HG02588 (cell line): ENCODE measurements at regions not wholly inside any gene's neighbourhood (a gene's known extent, or its start where the extent isn't known, plus 50 kb on each side); places are given as distances from the start of the nearest gene placed in this dataset.

Experiments
- ATAC-seq: cut with Tn5 transposase; IDR thresholded peaks from one replicate; pipeline ENCODE4 v1.9.1; 2021; ENCODE audit warnings: mild to moderate bottlenecking, moderate library complexity; ENCODE audit not compliant: unreplicated experiment

GRCh38 chr9:75609401-75609800 lies 281.1 kb upstream of the PCSK5 start:
- ATAC-seq = no peak

GRCh38 chr9:75610246-75610645 lies 280.2 kb upstream of the PCSK5 start:
- ATAC-seq = no peak

- no peak for ATAC-seq
Measured at GRCh38 chr9:75612205-75612604, 278.3 kb upstream of the PCSK5 start.

- no peak for ATAC-seq
Measured at GRCh38 chr9:75612754-75613153, 277.7 kb upstream of the PCSK5 start.

DNA sequence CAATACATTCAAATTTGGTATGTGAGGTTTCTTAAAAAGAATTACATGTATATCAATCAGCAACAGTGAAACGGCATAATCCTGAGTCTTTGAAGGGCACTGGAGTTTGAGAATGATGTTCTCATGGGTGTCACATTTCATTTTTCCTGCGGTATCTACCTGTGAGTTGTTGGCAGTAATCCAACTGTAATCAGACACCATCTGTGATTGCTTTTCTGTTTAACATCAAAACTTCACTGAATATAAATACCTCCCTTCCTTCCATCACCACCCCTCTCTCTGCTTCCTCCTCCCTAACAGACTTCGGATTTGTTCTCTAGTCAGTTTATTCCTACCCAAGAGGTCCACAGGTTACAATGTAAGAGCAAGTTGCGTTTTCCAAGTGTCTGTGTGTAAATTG lies 275.2 kb upstream of the PCSK5 start:
- ATAC-seq = no peak

GRCh38 chr9:75616052-75616451 lies 274.4 kb upstream of the PCSK5 start:
- no peak for ATAC-seq

DNA sequence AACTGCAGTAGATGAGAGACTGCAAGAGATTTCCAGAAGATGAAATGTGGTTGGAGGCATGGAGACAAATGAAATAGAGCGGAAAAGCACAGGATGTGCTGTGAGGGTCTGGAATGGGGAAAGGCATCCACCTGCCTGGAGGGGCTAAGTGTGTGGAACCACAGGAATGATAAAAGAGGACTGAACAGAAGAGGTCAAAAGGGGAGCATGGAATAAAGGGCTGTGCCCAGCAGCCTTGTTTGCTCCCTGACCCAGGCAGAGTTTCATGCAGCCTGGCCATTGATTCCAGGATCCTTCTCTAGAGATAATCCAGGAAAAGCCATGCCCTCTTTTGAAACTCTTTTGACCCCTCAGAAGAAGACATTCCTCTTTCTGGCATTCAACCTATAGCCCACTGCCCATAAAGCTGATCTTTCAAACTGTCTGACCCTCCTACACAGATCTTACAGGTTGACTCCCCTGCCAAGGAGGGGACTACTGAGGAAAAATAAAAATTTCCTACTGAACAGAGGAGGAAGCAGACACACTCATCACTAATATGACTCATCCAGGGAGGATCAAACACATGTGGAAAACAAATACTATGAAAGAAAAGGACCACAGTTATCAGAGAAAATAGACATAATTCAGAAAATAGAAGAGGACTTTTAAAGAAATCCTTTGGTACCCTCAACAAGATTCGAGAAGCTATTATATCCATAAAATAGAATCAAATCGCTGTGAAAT lies 273.5 kb upstream of the PCSK5 start:
- no peak for ATAC-seq

DNA sequence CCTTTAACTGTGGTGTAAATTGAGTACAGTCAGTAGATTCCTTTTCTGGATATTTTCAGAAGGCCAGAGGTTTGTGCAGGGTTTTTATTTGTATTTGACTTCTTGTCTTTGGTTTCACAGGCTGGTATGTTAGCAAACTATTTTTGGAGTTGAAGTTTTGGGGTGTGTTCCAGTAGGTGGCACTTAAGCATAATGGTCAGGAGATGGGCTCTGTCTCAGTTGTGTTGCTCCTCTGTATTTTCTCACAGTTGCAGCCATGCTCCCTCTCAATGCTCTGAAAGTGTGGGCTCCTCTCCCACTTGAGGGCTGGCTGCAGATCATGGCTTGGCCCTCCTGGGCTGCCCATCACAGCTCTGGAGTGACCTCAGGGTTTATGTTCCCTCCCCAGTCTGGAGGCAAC lies 267.0 kb upstream of the PCSK5 start:
- no peak for ATAC-seq

DNA sequence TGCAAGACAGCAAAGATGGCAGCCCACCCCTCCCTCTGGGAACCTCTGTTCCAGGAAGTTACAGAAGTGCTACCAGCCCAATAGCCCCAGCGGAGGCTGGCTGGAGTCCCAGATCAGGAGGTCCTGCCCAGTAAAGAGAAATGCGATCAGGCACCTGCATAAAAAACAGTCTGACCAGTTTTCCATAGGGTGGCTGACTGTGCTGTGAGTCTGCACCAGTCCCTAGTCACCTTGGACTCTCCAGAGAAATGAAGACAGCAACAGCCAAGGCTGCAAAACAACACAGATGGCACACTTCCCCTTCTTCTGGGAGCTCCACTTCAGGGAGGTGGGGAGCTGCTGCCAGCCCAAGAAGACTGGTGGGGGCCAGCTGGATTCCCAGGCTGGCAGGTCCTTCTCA lies 265.5 kb upstream of the PCSK5 start:
- ATAC-seq = no peak

DNA sequence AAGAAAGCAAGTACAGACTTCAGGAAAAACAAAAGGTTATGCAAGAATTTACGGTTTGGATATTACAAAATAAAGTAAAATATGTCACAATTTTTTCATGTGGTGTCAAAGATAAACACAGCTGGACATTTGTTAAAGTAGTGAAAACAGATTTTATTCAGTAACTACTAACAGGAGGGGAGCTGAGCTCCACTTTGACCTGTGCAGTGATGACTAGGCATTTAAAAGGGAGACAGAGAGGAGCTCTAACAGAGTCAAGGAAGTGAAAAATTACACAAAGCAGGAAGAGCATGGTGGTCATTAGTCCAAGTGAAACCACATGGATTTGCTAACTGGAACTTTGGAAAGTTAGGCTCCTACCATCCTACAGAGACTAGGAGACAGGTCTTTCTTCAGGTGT lies 263.6 kb upstream of the PCSK5 start:
- no peak for ATAC-seq

DNA sequence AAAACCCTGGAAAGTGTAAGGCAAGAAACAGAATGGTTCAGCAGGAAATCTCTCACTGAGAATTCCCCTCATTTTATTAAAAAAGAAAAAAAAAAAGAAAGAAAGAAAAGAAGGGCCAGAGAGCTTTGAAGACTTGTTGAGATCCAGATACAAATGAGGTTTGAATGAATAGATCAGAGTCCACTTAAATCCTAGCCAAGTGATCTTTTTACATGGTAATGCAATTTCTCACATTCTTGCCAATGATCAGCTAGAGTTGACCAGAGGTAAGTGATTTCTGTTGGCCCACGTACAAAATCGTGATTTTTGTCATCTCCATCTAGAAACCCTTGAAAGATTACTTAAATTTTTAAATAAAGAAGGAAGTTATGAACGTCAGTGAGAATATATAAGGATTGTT lies 261.5 kb upstream of the PCSK5 start:
- ATAC-seq = no peak

DNA sequence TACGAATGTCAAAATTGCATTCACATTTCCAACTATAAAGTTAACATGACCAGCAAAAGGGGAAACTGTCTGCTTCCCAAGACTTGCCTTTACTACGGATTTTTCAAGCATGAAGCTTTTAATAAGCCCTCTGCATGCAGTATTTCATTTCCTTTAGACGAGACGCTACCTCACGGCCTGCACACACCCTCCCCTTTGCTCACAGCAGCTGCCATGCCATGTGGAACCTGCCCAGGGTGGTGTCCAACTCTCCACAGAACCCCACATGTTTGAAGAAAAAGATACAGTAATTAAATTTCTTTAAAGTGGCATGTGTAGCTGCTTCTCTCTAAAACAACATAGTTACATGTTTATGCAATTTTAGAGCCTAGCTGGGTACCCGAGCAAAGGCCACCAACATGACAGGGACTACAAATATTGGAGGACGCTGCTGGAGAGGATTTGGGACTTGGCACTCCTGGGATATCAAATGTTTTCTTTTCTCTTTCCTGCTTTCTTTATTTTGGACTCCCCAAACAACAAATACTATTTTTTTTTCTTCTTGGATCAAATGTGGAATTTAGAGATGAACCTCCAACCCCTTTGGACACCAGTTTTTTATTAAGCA lies 256.9 kb upstream of the PCSK5 start:
- no peak for ATAC-seq

GRCh38 chr9:75636427-75637045 lies 253.9 kb upstream of the PCSK5 start:
- no peak for ATAC-seq

GRCh38 chr9:75639971-75640610 lies 250.4 kb upstream of the PCSK5 start:
- no peak for ATAC-seq

DNA sequence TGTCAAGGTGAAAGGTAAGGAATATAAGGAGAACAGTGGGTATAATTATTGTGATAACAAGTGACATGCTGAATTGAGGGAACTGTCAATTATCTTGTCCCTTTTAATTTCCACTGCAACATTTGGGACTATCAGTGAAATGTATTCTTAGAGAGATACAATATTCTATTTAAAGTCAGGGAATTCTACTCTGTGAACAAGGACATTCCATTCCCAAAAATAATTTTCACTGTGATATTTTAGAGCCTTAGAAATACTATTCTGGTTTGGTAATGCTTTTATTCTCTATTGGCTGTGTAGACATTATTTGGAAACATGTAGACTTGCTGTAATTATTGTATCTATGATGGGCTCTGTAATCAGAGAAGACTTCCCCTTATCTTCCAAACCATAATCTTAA lies 248.0 kb upstream of the PCSK5 start:
- no peak for ATAC-seq

GRCh38 chr9:75644649-75645048 lies 245.8 kb upstream of the PCSK5 start:
- ATAC-seq = no peak

- no peak for ATAC-seq
Measured at GRCh38 chr9:75648034-75648433, 242.4 kb upstream of the PCSK5 start.

GRCh38 chr9:75649060-75649459 lies 241.4 kb upstream of the PCSK5 start:
- ATAC-seq = no peak

DNA sequence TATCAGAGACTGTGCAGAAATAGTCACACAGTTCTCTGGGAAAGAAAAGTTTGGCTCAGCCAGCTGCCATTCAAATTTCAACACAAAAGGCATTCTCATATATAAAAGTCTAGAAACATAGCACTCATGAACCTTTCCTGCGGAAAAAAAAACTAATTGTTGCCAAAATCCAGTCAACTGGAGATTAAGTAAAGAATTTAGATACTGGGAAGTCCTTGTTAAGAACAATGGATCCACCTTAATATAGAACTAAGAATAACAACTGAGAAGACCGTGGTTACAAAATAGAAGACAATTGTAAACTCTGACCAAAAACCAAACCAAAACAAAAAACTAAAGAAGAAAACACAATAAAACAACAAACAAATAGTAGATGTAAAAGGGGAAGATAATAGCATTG lies 238.8 kb upstream of the PCSK5 start:
- ATAC-seq = no peak

GRCh38 chr9:75653335-75653734 lies 237.1 kb upstream of the PCSK5 start:
- ATAC-seq = no peak

GRCh38 chr9:75653750-75654149 lies 236.7 kb upstream of the PCSK5 start:
- ATAC-seq = no peak

GRCh38 chr9:75657015-75657414 lies 233.5 kb upstream of the PCSK5 start:
- ATAC-seq = no peak
